SW480 (cell line): ENCODE measurements at regions not wholly inside any gene's neighbourhood (a gene's known extent, or its start where the extent isn't known, plus 50 kb on each side); places are given as distances from the start of the nearest gene placed in this dataset.

ENCODE experiments used
- DNase-seq: peaks from one replicate; pipeline ENCODE4 v3.0.0-alpha.2; 2016; ENCODE audit warnings: low spot score

GRCh38 chr20:24870057-24870456, 79.0 kb upstream of the CST7 start:
- DNase-seq = no peak

GRCh38 chr20:24870881-24871280, 78.2 kb upstream of the CST7 start:
- DNase-seq = no peak

GRCh38 chr20:24871480-24872213, 77.4 kb upstream of the CST7 start:
- DNase-seq = no peak

- no peak for DNase-seq
Measured at GRCh38 chr20:24872291-24873024, 76.6 kb upstream of the CST7 start.

- DNase-seq = no peak
Measured at GRCh38 chr20:24873025-24873620, 75.9 kb upstream of the CST7 start.

GRCh38 chr20:24875078-24875477, 74.0 kb upstream of the CST7 start:
- DNase-seq = no peak

GRCh38 chr20:24877652-24878051, 71.4 kb upstream of the CST7 start:
- DNase-seq = no peak

GRCh38 chr20:24878657-24879056, 70.4 kb upstream of the CST7 start:
- DNase-seq = no peak

GRCh38 chr20:24879875-24880274, 69.2 kb upstream of the CST7 start:
- DNase-seq = no peak

GRCh38 chr20:24880356-24880755, 68.7 kb upstream of the CST7 start:
- DNase-seq = no peak

- no peak for DNase-seq
Measured at GRCh38 chr20:24890286-24890685, 58.8 kb upstream of the CST7 start.

GRCh38 chr20:24891546-24892393, 57.3 kb upstream of the CST7 start:
- no peak for DNase-seq

- no peak for DNase-seq
Measured at GRCh38 chr20:24892522-24892921, 56.5 kb upstream of the CST7 start.

- DNase-seq = no peak
Measured at GRCh38 chr20:24892931-24893330, 56.1 kb upstream of the CST7 start.

GRCh38 chr20:24894488-24894887, 54.6 kb upstream of the CST7 start:
- no peak for DNase-seq

GRCh38 chr20:24894967-24895366, 54.1 kb upstream of the CST7 start:
- DNase-seq = no peak

- DNase-seq = no peak
Measured at GRCh38 chr20:24895431-24895830, 53.6 kb upstream of the CST7 start.

- no peak for DNase-seq
Measured at GRCh38 chr20:24895898-24896658, 53.0 kb upstream of the CST7 start.

GRCh38 chr20:24896984-24897383, 52.1 kb upstream of the CST7 start:
- DNase-seq = no peak

GRCh38 chr20:24897974-24898373, 51.1 kb upstream of the CST7 start:
- DNase-seq = no peak

GRCh38 chr20:24899153-24899552, 49.9 kb upstream of the CST7 start:
- DNase-seq = no peak
